HG03095 (cell line): ENCODE measurements at regions not wholly inside any gene's neighbourhood (a gene's known extent, or its start where the extent isn't known, plus 50 kb on each side); places are given as distances from the start of the nearest gene placed in this dataset.

Source experiments
- ATAC-seq: cut with Tn5 transposase; IDR thresholded peaks from one replicate; pipeline ENCODE4 v1.9.1; 2021; ENCODE audit warnings: moderate library complexity; ENCODE audit not compliant: unreplicated experiment

GRCh38 chr11:32262367-32262766 is 171.5 kb downstream of the RCN1 start:
- ATAC-seq, result no peak

- no peak for ATAC-seq
Observed at GRCh38 chr11:32265911-32266310, 169.4 kb downstream of the WT1 start.

GRCh38 chr11:32266601-32267000 is 168.7 kb downstream of the WT1 start:
- ATAC-seq, result no peak

GRCh38 chr11:32267679-32268187 is 167.6 kb downstream of the WT1 start:
- no peak for ATAC-seq

GRCh38 chr11:32273931-32274330 is 161.4 kb downstream of the WT1 start:
- no peak for ATAC-seq

- ATAC-seq, result no peak
Observed at GRCh38 chr11:32279672-32280071, 155.7 kb downstream of the WT1 start.

- ATAC-seq, result no peak
Observed at GRCh38 chr11:32280339-32280738, 155.0 kb downstream of the WT1 start.

- ATAC-seq, result no peak
Observed at GRCh38 chr11:32288276-32288675, 147.1 kb downstream of the WT1 start.

- ATAC-seq, result no peak
Observed at GRCh38 chr11:32289701-32290100, 145.6 kb downstream of the WT1 start.

GRCh38 chr11:32290783-32291182 is 144.6 kb downstream of the WT1 start:
- no peak for ATAC-seq

- ATAC-seq, result no peak
Observed at GRCh38 chr11:32297611-32298011, 137.7 kb downstream of the WT1 start.

- ATAC-seq, result no peak
Observed at GRCh38 chr11:32302826-32303225, 132.5 kb downstream of the WT1 start.

GRCh38 chr11:32304521-32304920 is 130.8 kb downstream of the WT1 start:
- no peak for ATAC-seq

- no peak for ATAC-seq
Observed at GRCh38 chr11:32305460-32305859, 129.9 kb downstream of the WT1 start.

- no peak for ATAC-seq
Observed at GRCh38 chr11:32307471-32307870, 127.9 kb downstream of the WT1 start.

GRCh38 chr11:32307913-32308312 is 127.4 kb downstream of the WT1 start:
- no peak for ATAC-seq

- ATAC-seq, result no peak
Observed at GRCh38 chr11:32309530-32310213, 125.7 kb downstream of the WT1 start.

GRCh38 chr11:32310214-32310601 is 125.1 kb downstream of the WT1 start:
- no peak for ATAC-seq

- ATAC-seq, result no peak
Observed at GRCh38 chr11:32311346-32312065, 123.8 kb downstream of the WT1 start.

- no peak for ATAC-seq
Observed at GRCh38 chr11:32312206-32312817, 123.0 kb downstream of the WT1 start.

- ATAC-seq, result peak; percentile 58
Observed at GRCh38 chr11:32312865-32313403, 122.4 kb downstream of the WT1 start.

- no peak for ATAC-seq
Observed at GRCh38 chr11:32313477-32313876, 121.9 kb downstream of the WT1 start.
